ENCODE measurements at regions not wholly inside any gene's neighbourhood (a gene's known extent, or its start where the extent isn't known, plus 50 kb on each side); places are given as distances from the start of the nearest gene placed in this dataset.

DNA sequence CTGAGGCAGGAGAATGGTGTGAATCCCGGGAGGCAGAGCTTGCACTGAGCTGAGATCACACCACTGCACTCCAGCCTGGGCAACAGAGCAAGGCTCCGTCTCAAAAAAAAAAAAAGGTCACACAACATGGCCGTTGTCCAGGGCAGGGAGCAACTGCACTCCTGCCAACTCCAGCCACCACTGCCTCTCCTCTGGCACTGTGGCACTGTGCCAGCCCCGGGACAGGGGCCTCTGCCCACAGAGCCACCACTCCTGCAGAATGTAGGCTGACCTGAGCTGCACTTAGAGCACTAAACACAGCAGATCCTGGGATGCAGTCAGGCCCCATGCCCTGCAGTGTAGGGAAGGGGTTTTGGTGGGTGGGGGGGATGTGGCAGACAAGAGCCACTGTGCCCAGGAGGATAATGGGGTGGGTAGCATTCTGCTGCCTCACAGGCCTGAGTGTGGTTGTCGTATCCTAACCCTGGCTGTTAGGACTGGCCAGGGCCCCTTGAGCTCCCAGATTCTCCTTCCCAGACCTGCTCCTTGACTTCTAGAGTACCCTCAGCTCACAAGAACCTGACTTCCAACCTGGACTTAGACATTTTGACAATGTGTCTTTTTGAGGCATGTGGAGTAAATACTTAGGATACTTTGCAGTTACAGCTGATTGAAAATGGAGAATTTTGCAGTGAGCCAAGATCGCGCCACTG is 69.4 kb upstream of the SH3RF3 start:
- intact Hi-C loops (cut with micrococcal nuclease; ENCODE audit: unreplicated experiment) = no loop called here
- peaks cover 92% of the 10 kb centered on the region for H3K27me3 Mint-ChIP-seq (ENCODE audit: unreplicated experiment)
- no peaks in the 10 kb centered on the region for H3K4me1 Mint-ChIP-seq (ENCODE audit: low read depth, unreplicated experiment)
- DNase-seq = no peak
- no TSS peak for BruUV-seq (replicated peaks)
- H3K27ac Mint-ChIP-seq (ENCODE audit: unreplicated experiment) = no peak overlapping the region
- TF ChIP-seq CTCF (IDR thresholded peaks at IDR 0.05; ENCODE audit: unreplicated experiment) = no peak
- H3K4me3 Mint-ChIP-seq (ENCODE audit: low read depth, unreplicated experiment) = no peak overlapping the region
- H3K36me3 Mint-ChIP-seq (ENCODE audit: insufficient read depth, unreplicated experiment) = no peaks in the 10 kb centered on the region
- no peaks in the 10 kb centered on the region for H3K9me3 Mint-ChIP-seq (ENCODE audit: low read depth, unreplicated experiment)
- CTCF ChIA-PET = no interaction called here

DNA sequence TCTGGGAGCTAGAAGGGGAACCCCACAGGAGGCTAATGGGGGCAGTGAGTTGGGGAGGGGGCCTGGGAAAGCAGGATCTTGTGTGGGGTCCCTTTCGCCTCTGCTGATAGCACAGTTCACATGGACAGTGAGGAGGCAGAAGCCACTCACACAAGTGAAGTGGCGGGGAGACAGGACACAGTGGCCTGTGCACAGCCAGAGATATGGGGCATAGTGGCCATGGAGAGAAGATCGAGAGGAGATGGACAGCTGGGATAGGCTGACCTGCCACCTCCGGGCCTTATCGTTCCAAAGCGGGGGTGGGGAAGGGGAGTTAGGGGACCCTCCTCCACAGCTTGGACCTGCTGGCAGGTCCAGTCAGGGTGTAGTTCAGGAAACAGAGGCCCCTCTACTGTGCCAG is 69.8 kb upstream of the EDAR start:
- Mint-ChIP-seq H3K9me3 (ENCODE audit: low read depth, unreplicated experiment) (no peaks in the 10 kb centered on the region), H3K27ac (ENCODE audit: unreplicated experiment) (no peak overlapping the region), H3K27me3 (ENCODE audit: unreplicated experiment) (peaks cover 88% of the 10 kb centered on the region), H3K36me3 (ENCODE audit: insufficient read depth, unreplicated experiment) (no peaks in the 10 kb centered on the region), H3K4me1 (ENCODE audit: low read depth, unreplicated experiment) (no peaks in the 10 kb centered on the region), H3K4me3 (ENCODE audit: low read depth, unreplicated experiment) (no peak overlapping the region)
- CTCF ChIA-PET = no interaction called here
- no peak for TF ChIP-seq CTCF (IDR thresholded peaks at IDR 0.05; ENCODE audit: unreplicated experiment)
- intact Hi-C loops (cut with micrococcal nuclease; ENCODE audit: unreplicated experiment) = no loop called here
- no peak for DNase-seq
- no TSS peak for BruUV-seq (replicated peaks)

- H3K36me3 Mint-ChIP-seq (ENCODE audit: insufficient read depth, unreplicated experiment) = no peaks in the 10 kb centered on the region
- no peak overlapping the region for H3K27ac Mint-ChIP-seq (ENCODE audit: unreplicated experiment)
- H3K4me3 Mint-ChIP-seq (ENCODE audit: low read depth, unreplicated experiment) = no peak overlapping the region
- TF ChIP-seq CTCF (IDR thresholded peaks at IDR 0.05; ENCODE audit: unreplicated experiment) = no peak
- H3K4me1 Mint-ChIP-seq (ENCODE audit: low read depth, unreplicated experiment) = no peaks in the 10 kb centered on the region
- BruUV-seq (replicated peaks) = no TSS peak
- DNase-seq = no peak
- intact Hi-C loops (cut with micrococcal nuclease; ENCODE audit: unreplicated experiment) = no loop called here
- CTCF ChIA-PET = no interaction called here
- no peaks in the 10 kb centered on the region for H3K9me3 Mint-ChIP-seq (ENCODE audit: low read depth, unreplicated experiment)
- peaks cover 86% of the 10 kb centered on the region for H3K27me3 Mint-ChIP-seq (ENCODE audit: unreplicated experiment)
These were observed 69.2 kb upstream of the EDAR start for GRCh38 chr2:109058191-109058632.

DNA sequence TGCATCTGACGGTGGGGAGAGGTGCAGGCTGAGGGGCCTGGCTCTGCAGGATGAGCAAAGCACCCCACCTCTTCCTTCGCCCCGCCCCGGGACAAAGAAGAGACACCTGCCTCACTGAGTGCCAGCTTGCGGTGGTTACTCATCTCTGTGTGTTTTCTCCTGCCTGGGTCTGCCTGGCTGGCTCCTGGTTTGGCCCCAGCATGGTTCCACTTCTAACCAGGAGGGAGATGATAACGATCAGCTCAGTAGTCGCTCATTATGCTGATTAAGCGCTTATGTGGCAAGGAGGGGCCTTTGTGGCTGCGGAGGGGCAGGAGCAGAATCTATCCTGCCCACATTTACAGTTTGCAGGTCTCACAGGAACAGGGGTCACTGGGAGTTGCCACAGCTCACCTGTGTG is 68.7 kb upstream of the EDAR start:
- H3K27me3 Mint-ChIP-seq (ENCODE audit: unreplicated experiment) = peaks cover 87% of the 10 kb centered on the region
- no peak overlapping the region for H3K4me3 Mint-ChIP-seq (ENCODE audit: low read depth, unreplicated experiment)
- no peak for DNase-seq
- BruUV-seq (replicated peaks) = no TSS peak
- intact Hi-C loops (cut with micrococcal nuclease; ENCODE audit: unreplicated experiment) = no loop called here
- CTCF ChIA-PET = no interaction called here
- no peaks in the 10 kb centered on the region for H3K36me3 Mint-ChIP-seq (ENCODE audit: insufficient read depth, unreplicated experiment)
- TF ChIP-seq CTCF (IDR thresholded peaks at IDR 0.05; ENCODE audit: unreplicated experiment) = no peak
- H3K27ac Mint-ChIP-seq (ENCODE audit: unreplicated experiment) = no peak overlapping the region
- H3K9me3 Mint-ChIP-seq (ENCODE audit: low read depth, unreplicated experiment) = no peaks in the 10 kb centered on the region
- H3K4me1 Mint-ChIP-seq (ENCODE audit: low read depth, unreplicated experiment) = no peaks in the 10 kb centered on the region

Data from Calu3 (cell line).